GM12878 (cell line): ENCODE measurements at regions not wholly inside any gene's neighbourhood (a gene's known extent, or its start where the extent isn't known, plus 50 kb on each side); places are given as distances from the start of the nearest gene placed in this dataset.

ENCODE experiments used
- ATF2 ChIP-seq: IDR thresholded peaks from 2 replicates; pipeline ENCODE4 v1.6.1; 2012; ENCODE audit warnings: low read length, inconsistent platforms
- BACH1 ChIP-seq: fragments of 450-650 bp; IDR thresholded peaks from 2 replicates; pipeline ENCODE4 v1.6.1; 2017; ENCODE audit warnings: mild to moderate bottlenecking, borderline replicate concordance
- CEBPZ ChIP-seq: fragments of 150-350 bp; IDR thresholded peaks from 2 replicates; pipeline ENCODE4 v1.6.1; 2016; ENCODE audit warnings: low read depth, low read length
- CTCF ChIP-seq, 3 experiments: IDR thresholded peaks in 2 of 3; conservative IDR thresholded peaks in 1 of 3; 2 replicates each; pipeline ENCODE4 v1.5.1; 2011; ENCODE audit warnings: low read depth in 3 of 3, low read length in 3 of 3, mild to moderate bottlenecking in 3 of 3, control low read depth in 2 of 3, moderate library complexity in 2 of 3, inconsistent platforms in 1 of 3, mixed read lengths in 1 of 3; ENCODE audit not compliant: control insufficient read depth in 2 of 3, insufficient read depth in 1 of 3; ENCODE audit errors: extremely low read depth in 1 of 3
- HDAC2 ChIP-seq: fragments of 200-600 bp; sonication (generic); IDR thresholded peaks from 2 replicates; pipeline ENCODE4 v1.6.1; 2017
- SP1 ChIP-seq: IDR thresholded peaks from one replicate; pipeline ENCODE4 v1.6.1; 2011; ENCODE audit warnings: low read depth, low read length
- YY1 ChIP-seq: IDR thresholded peaks from 2 replicates; pipeline ENCODE4 v1.6.1; 2011; ENCODE audit warnings: low read depth, mild to moderate bottlenecking, low read length
- ZNF24 ChIP-seq: fragments of 450-650 bp; IDR thresholded peaks from 2 replicates; pipeline ENCODE4 v1.6.1; 2017; ENCODE audit warnings: antibody characterized with exemption, mild to moderate bottlenecking
- TF ChIP-seq, protein P1 (sequence below): IDR thresholded peaks from 2 replicates; pipeline ENCODE4 v1.6.1; 2012; ENCODE audit warnings: low read depth, low read length, improper control_type of control experiment

DNA sequence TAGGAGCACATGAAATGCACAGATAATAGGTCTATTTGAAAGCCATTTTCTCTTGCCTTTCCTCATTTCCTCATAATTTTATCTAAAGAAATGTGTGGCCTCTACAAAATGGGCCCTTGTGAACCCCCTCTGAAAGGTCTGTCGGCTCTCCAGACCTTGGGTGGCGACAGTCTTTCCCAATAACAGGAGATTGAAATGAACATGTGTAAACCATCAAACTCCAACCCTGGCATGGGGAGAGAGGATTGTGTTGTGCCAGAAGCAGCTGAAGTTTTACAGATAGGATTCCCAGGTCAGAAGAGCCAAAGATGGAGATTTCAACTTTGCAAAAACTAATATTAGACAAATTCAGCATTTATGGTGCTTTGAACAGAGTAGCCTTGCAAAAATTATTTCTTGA is 277.1 kb upstream of the ECI2 start:
- TF ChIP-seq, protein P1, sequence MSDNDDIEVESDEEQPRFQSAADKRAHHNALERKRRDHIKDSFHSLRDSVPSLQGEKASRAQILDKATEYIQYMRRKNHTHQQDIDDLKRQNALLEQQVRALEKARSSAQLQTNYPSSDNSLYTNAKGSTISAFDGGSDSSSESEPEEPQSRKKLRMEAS: no peak
- TF ChIP-seq YY1 (no peak), BACH1 (no peak), ZNF24 (no peak), SP1 (no peak), CTCF (IDR thresholded peaks at IDR 0.05 in 2 of 3, conservative IDR thresholded peaks at IDR 0.05 in 1 of 3; ENCODE audit: control insufficient read depth in 2 of 3, extremely low read depth in 1 of 3, insufficient read depth in 1 of 3, low read depth in 3 of 3, low read length in 3 of 3) (no peak), CEBPZ (no peak), ATF2 (no peak), HDAC2 (no peak)
